ENCODE measurements at regions not wholly inside any gene's neighbourhood (a gene's known extent, or its start where the extent isn't known, plus 50 kb on each side); places are given as distances from the start of the nearest gene placed in this dataset.

- in situ Hi-C loops (cut with MboI), result no loop called here
- H3K27ac ChIP-seq (ENCODE audit: extremely low read depth, low read depth, low read length), result no peak overlapping the region
Measured at GRCh38 chrX:100484971-100485370, 74.9 kb upstream of the PCDH19 start.

GRCh38 chrX:100479329-100479728, 69.3 kb upstream of the PCDH19 start:
- FAIRE-seq, result no peak
- WGBS (ENCODE audit: insufficient coverage, low coverage, missing lambda C conversion rate), result 0% methylated on average over 1 of the region's 1 CpG
- in situ Hi-C loops (cut with MboI) (no loop called here), intact Hi-C loops (cut with micrococcal nuclease) (no loop called here)
- no peak overlapping the region for H3K9ac ChIP-seq (ENCODE audit: insufficient read depth in 1 of 2, low read depth in 2 of 2, low read length in 2 of 2)
- no peak for DNase-seq (ENCODE audit: extremely low read depth in 1 of 4, low spot score in 3 of 4)
- no peaks in the 10 kb centered on the region for H3K27me3 ChIP-seq (ENCODE audit: control insufficient read depth in 2 of 2, insufficient read depth in 2 of 2, low read length in 2 of 2)
- H4K20me1 ChIP-seq (replicated peaks; ENCODE audit: control insufficient read depth, insufficient read depth, low read length), result no peaks in the 10 kb centered on the region
- no peak for TF ChIP-seq ASH1L (IDR thresholded peaks at IDR 0.05; ENCODE audit: borderline replicate concordance, low read depth, partially characterized antibody)
- TF ChIP-seq ADNP (tag; IDR thresholded peaks at IDR 0.05), result no peak
- no peak for TF ChIP-seq EP300 (IDR thresholded peaks at IDR 0.05; ENCODE audit: low read length)
- no peak for TF ChIP-seq HDAC2 (IDR thresholded peaks at IDR 0.05)
- TF ChIP-seq NR1H2 (CRISPR knock-in tag; IDR thresholded peaks at IDR 0.05), result no peak
- no peak for TF ChIP-seq ZNF76 (CRISPR knock-in tag; IDR thresholded peaks at IDR 0.05; ENCODE audit: borderline replicate concordance)
- no peak for TF ChIP-seq GTF2E2 (tag; IDR thresholded peaks at IDR 0.05)
- no peak for TF ChIP-seq CHD1 (IDR thresholded peaks at IDR 0.05; ENCODE audit: low read length)
- H3K4me3 ChIP-seq, result no peak overlapping the region
- H3K79me2 ChIP-seq (ENCODE audit: control insufficient read depth, insufficient read depth, low read length), result no peaks in the 10 kb centered on the region
- no peaks in the 10 kb centered on the region for H3K9me1 ChIP-seq (ENCODE audit: control insufficient read depth, insufficient read depth, low read length)
- no TSS peak for BruUV-seq (replicated peaks)
- H3K9me3 ChIP-seq (replicated peaks; ENCODE audit: control insufficient read depth, insufficient read depth, low read depth, low read length), result no peaks in the 10 kb centered on the region
- H3K36me3 ChIP-seq (ENCODE audit: control insufficient read depth, insufficient read depth, low read length), result no peaks in the 10 kb centered on the region
- POLR2A ChIA-PET, result no interaction called here
- no peak overlapping the region for H2AFZ ChIP-seq (ENCODE audit: low read depth, low read length)
- CTCF ChIA-PET (ENCODE audit: low intra/inter-chr PET ratio), result no interaction called here
- no peak overlapping the region for H3K27ac ChIP-seq (ENCODE audit: extremely low read depth, low read depth, low read length)
- no peak overlapping the region for H3K4me2 ChIP-seq (ENCODE audit: insufficient read depth, low read length)
- no peaks in the 10 kb centered on the region for H3K4me1 ChIP-seq (replicated peaks in 1 of 2; ENCODE audit: control insufficient read depth in 2 of 2, insufficient read depth in 2 of 2, low read length in 2 of 2)
- ATAC-seq, result no peak

More at GRCh38 chrX:100484971-100485370, 74.9 kb upstream of the PCDH19 start:
- FAIRE-seq (no peak), DNase-seq (ENCODE audit: extremely low read depth in 1 of 4, low spot score in 3 of 4) (no peak), ATAC-seq (no peak)
- no peaks in the 10 kb centered on the region for H3K9me3 ChIP-seq (replicated peaks; ENCODE audit: control insufficient read depth, insufficient read depth, low read depth, low read length)
- H3K27me3 ChIP-seq (ENCODE audit: control insufficient read depth in 2 of 2, insufficient read depth in 2 of 2, low read length in 2 of 2), result no peaks in the 10 kb centered on the region
- no peaks in the 10 kb centered on the region for H4K20me1 ChIP-seq (replicated peaks; ENCODE audit: control insufficient read depth, insufficient read depth, low read length)
- no peaks in the 10 kb centered on the region for H3K4me1 ChIP-seq (replicated peaks in 1 of 2; ENCODE audit: control insufficient read depth in 2 of 2, insufficient read depth in 2 of 2, low read length in 2 of 2)
- TF ChIP-seq PYGO2 (tag; IDR thresholded peaks at IDR 0.05) (no peak), XRCC5 (IDR thresholded peaks at IDR 0.05; ENCODE audit: low read depth, low read length) (no peak), RFX5 (IDR thresholded peaks at IDR 0.05; ENCODE audit: low read depth, low read length) (no peak), TAL1 (IDR thresholded peaks at IDR 0.05) (no peak), HDAC2 (IDR thresholded peaks at IDR 0.05) (no peak), EZH2 (IDR thresholded peaks at IDR 0.05; ENCODE audit: borderline replicate concordance, low read depth, low read length) (no peak), TAF7 (tag; IDR thresholded peaks at IDR 0.05) (no peak)
- no TSS peak for BruUV-seq (replicated peaks)
- no peaks in the 10 kb centered on the region for H3K79me2 ChIP-seq (ENCODE audit: control insufficient read depth, insufficient read depth, low read length)
- H3K9ac ChIP-seq (ENCODE audit: insufficient read depth in 1 of 2, low read depth in 2 of 2, low read length in 2 of 2), result no peak overlapping the region
- H3K9me1 ChIP-seq (ENCODE audit: control insufficient read depth, insufficient read depth, low read length), result no peaks in the 10 kb centered on the region
- ChIA-PET POLR2A (no interaction called here), CTCF (ENCODE audit: low intra/inter-chr PET ratio) (no interaction called here)
- intact Hi-C loops (cut with micrococcal nuclease), result no loop called here
- no peak overlapping the region for H2AFZ ChIP-seq (ENCODE audit: low read depth, low read length)
- H3K4me3 ChIP-seq, result no peak overlapping the region
- WGBS (ENCODE audit: insufficient coverage, low coverage, missing lambda C conversion rate), result 0% methylated on average over 1 of the region's 1 CpG
- H3K4me2 ChIP-seq (ENCODE audit: insufficient read depth, low read length), result no peak overlapping the region
- no peaks in the 10 kb centered on the region for H3K36me3 ChIP-seq (ENCODE audit: control insufficient read depth, insufficient read depth, low read length)
